ENCODE measurements at regions not wholly inside any gene's neighbourhood (a gene's known extent, or its start where the extent isn't known, plus 50 kb on each side); places are given as distances from the start of the nearest gene placed in this dataset.

DNA sequence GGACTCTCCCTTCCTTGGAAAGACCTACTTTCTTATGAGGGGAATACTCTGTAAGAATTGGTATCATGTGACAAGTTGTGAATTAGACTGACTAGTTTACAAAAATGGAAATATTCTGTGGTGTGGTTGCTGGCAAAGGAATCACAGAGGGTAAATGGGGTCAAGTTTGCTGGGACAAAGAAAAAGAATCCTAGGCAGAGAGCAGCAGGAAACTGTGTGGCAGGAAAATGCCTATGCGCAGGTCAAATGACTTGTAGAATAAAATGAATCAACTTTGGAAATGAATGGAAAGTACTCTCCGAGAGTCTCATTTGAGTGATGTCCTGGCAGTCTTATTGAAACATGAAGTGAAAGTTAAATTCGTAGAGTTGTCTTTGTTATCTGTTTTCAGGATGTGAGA is 1250.7 kb downstream of the UQCRFS1 start:
- TF ChIP-seq, protein P1, sequence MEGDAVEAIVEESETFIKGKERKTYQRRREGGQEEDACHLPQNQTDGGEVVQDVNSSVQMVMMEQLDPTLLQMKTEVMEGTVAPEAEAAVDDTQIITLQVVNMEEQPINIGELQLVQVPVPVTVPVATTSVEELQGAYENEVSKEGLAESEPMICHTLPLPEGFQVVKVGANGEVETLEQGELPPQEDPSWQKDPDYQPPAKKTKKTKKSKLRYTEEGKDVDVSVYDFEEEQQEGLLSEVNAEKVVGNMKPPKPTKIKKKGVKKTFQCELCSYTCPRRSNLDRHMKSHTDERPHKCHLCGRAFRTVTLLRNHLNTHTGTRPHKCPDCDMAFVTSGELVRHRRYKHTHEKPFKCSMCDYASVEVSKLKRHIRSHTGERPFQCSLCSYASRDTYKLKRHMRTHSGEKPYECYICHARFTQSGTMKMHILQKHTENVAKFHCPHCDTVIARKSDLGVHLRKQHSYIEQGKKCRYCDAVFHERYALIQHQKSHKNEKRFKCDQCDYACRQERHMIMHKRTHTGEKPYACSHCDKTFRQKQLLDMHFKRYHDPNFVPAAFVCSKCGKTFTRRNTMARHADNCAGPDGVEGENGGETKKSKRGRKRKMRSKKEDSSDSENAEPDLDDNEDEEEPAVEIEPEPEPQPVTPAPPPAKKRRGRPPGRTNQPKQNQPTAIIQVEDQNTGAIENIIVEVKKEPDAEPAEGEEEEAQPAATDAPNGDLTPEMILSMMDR (conservative IDR thresholded peaks at IDR 0.05), result no peak
- TF ChIP-seq EZH2 (IDR thresholded peaks at IDR 0.05; ENCODE audit: low read depth), result no peak

All from PC-9 (cell line).